ENCODE measurements at regions not wholly inside any gene's neighbourhood (a gene's known extent, or its start where the extent isn't known, plus 50 kb on each side); places are given as distances from the start of the nearest gene placed in this dataset.

DNA sequence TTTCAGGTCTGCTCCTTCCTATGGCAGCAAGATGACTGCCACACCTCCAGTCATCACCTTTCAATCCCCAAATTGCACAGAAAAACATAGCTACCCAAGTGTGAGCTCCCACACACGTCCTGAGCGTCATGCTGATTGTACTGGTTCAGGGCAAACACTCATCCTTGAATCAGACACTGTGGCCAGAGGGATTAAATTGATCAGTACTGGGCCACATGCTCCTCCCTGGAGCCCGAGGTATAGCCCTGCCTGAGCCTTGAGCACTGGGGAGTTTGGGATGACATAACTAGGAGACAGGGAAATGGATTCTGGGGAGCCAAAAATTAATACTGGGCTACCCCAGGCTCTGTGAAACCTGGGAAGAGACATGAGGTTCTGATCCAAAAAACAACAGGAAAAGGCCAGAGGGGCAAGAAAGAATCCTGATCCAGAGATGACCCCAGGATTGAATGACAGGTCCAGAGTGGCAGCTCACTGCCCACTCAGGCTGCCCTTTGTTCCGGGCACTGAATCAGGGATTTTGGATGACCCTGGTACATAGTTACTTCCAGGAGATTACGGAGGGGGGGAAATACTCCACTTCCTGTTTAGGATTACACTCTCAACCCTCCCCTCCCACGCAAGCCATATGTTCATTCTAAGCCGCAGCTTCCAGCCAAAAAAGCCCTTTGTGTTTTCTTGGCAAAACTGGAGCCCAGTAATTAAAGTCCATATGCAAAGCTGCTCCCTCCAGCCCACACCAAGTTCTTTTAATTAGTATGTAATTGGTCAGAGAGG, 141.6 kb upstream of the SPRY4 start:
- Mint-ChIP-seq H3K36me3 (peaks cover 5% of the 10 kb centered on the region), H3K9me3 (no peaks in the 10 kb centered on the region), H3K4me3 (no peak overlapping the region), H3K27ac (no peak overlapping the region), H3K27me3 (no peaks in the 10 kb centered on the region), H3K4me1 (ENCODE audit: unreplicated experiment) (peaks cover 29% of the 10 kb centered on the region)
- DNase-seq (ENCODE audit: extremely low spot score, unreplicated experiment) = no peak
- TF ChIP-seq, protein P1, sequence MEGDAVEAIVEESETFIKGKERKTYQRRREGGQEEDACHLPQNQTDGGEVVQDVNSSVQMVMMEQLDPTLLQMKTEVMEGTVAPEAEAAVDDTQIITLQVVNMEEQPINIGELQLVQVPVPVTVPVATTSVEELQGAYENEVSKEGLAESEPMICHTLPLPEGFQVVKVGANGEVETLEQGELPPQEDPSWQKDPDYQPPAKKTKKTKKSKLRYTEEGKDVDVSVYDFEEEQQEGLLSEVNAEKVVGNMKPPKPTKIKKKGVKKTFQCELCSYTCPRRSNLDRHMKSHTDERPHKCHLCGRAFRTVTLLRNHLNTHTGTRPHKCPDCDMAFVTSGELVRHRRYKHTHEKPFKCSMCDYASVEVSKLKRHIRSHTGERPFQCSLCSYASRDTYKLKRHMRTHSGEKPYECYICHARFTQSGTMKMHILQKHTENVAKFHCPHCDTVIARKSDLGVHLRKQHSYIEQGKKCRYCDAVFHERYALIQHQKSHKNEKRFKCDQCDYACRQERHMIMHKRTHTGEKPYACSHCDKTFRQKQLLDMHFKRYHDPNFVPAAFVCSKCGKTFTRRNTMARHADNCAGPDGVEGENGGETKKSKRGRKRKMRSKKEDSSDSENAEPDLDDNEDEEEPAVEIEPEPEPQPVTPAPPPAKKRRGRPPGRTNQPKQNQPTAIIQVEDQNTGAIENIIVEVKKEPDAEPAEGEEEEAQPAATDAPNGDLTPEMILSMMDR (conservative IDR thresholded peaks at IDR 0.05) = no peak

DNA sequence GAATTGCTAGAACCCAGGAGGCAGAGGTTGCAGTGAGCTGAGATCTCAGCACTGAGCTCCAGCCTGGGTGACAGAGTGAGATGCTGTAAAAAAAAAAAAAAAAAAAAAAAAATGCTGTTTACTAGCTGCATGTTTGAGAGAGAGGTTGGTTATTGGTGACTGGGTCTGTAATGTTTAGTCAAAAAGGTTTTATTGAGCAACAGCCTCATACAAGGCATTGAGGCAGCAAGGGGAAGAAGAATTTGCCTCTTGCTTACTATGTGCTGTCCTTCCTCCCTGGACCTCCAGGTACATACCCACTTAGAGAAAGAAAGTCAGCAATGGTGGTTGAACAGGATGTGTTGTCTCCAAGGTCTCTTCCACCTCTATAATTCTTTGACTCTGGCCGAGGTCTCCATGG, 140.7 kb upstream of the SPRY4 start:
- Mint-ChIP-seq H3K4me3 (no peak overlapping the region), H3K36me3 (peaks cover 5% of the 10 kb centered on the region), H3K27me3 (no peaks in the 10 kb centered on the region), H3K4me1 (ENCODE audit: unreplicated experiment) (peaks cover 25% of the 10 kb centered on the region), H3K27ac (no peak overlapping the region), H3K9me3 (no peaks in the 10 kb centered on the region)
- DNase-seq (ENCODE audit: extremely low spot score, unreplicated experiment) = no peak
- TF ChIP-seq, protein P1 (conservative IDR thresholded peaks at IDR 0.05) = no peak

DNA sequence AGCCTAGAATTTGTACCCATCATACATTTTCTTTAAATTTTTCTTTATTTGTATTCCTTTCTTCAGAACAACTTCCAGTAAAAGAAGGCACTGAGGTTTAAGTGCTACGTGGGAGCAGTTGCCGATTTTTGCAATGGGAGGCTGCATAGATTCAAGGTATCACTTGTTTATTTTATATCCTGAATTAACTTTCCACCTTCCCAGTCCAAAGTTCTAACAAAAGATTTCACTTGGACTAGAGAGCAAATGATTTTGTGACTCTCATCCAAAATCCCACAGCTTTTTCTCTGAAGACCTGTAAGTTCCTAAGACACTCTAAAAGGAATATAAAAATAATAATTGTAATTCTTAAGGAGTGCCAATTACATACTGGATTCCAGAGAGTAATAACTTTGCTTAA, 139.1 kb upstream of the SPRY4 start:
- Mint-ChIP-seq H3K9me3 (no peaks in the 10 kb centered on the region), H3K27me3 (no peaks in the 10 kb centered on the region), H3K4me3 (no peak overlapping the region), H3K36me3 (peaks cover 5% of the 10 kb centered on the region), H3K4me1 (ENCODE audit: unreplicated experiment) (peaks cover 18% of the 10 kb centered on the region), H3K27ac (no peak overlapping the region)
- no peak for DNase-seq (ENCODE audit: extremely low spot score, unreplicated experiment)
- TF ChIP-seq, protein P1 (conservative IDR thresholded peaks at IDR 0.05) = no peak

DNA sequence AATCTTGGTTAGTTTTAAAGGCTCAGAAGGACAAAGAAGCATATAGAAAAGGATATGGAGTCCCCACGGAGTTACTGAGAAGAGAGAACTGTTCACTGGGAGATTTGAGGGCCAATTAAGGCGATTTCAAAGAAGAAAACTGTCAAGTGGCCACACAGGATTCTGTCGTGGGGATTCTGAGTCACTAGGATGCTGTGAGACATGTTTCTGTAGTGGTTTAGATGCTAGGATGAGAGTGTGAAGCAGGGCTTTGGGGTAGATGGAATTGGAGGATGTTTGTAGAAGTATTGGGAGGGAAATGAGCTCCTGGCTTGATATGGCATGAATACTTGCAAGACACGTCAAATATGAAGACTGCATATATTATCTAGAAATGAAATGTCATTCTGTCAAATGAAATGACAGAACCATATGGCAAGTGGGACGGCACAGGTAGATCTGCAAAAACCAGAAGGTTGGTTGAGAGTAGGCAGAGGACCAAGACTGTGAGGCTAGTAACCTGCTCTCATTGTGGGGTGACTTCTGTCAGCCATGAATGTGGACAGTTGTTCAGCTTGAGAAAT, 136.3 kb upstream of the SPRY4 start:
- Mint-ChIP-seq H3K36me3 (no peaks in the 10 kb centered on the region), H3K4me1 (ENCODE audit: unreplicated experiment) (peaks cover 7% of the 10 kb centered on the region), H3K27me3 (no peaks in the 10 kb centered on the region), H3K9me3 (no peaks in the 10 kb centered on the region), H3K27ac (no peak overlapping the region), H3K4me3 (no peak overlapping the region)
- no peak for DNase-seq (ENCODE audit: extremely low spot score, unreplicated experiment)
- TF ChIP-seq, protein P1 (conservative IDR thresholded peaks at IDR 0.05) = no peak

DNA sequence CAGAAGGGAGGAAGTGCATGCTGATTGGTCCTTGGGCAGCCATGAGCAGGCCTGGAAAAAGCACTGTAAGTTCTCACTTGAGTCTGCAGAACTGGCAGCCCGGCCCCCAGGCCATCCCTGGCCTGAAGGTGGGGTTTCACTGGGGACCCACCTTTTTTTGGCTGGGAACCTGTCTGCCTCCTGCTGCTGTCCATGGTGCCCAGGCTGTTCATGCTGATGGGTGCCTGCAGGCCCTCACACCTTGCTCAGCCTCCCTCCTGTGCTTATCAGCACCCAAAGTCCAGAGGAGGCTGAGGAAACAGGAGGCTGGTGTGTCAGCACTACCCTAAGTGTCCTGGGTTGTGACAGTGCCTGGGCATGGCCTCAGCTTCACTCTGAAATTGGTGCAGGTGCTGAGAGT, 134.4 kb upstream of the SPRY4 start:
- no peaks in the 10 kb centered on the region for H3K4me1 Mint-ChIP-seq (ENCODE audit: unreplicated experiment)
- TF ChIP-seq, protein P1 (conservative IDR thresholded peaks at IDR 0.05) = no peak
- no peaks in the 10 kb centered on the region for H3K9me3 Mint-ChIP-seq
- H3K27ac Mint-ChIP-seq = no peak overlapping the region
- DNase-seq (ENCODE audit: extremely low spot score, unreplicated experiment) = no peak
- H3K27me3 Mint-ChIP-seq = no peaks in the 10 kb centered on the region
- H3K36me3 Mint-ChIP-seq = no peaks in the 10 kb centered on the region
- no peak overlapping the region for H3K4me3 Mint-ChIP-seq

Measured in type B pancreatic cell (in vitro differentiated cells).